SH-SY5Y (cell line): ENCODE measurements at regions not wholly inside any gene's neighbourhood (a gene's known extent, or its start where the extent isn't known, plus 50 kb on each side); places are given as distances from the start of the nearest gene placed in this dataset.

Source experiments
- GATA2 ChIP-seq: IDR thresholded peaks from 2 replicates; pipeline ENCODE4 v1.6.1; 2011; ENCODE audit warnings: mild to moderate bottlenecking, low read depth, low read length
- GATA3 ChIP-seq: IDR thresholded peaks from 2 replicates; pipeline ENCODE4 v1.6.1; 2011; ENCODE audit warnings: low read depth, mild to moderate bottlenecking, low read length, moderate library complexity

DNA sequence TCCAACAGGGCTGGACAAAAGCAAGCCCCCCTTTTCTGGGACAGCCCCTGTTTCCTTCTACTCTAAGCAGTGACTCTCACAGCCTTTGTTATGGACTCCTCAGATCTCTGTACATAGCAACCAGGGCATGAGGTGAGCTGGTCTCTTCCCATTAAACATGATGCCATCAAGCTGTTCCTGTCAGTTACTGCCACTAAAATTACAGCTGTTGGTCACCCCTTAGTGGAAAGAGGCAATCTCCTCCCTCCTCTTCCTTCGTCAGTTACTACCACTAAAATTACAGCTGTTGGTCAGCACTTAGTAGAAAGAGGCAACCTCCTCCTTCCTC lies 95.2 kb upstream of the SMIM36 start:
- no peak for TF ChIP-seq GATA2
- TF ChIP-seq GATA3 = no peak
